ENCODE measurements at regions not wholly inside any gene's neighbourhood (a gene's known extent, or its start where the extent isn't known, plus 50 kb on each side); places are given as distances from the start of the nearest gene placed in this dataset.

DNA sequence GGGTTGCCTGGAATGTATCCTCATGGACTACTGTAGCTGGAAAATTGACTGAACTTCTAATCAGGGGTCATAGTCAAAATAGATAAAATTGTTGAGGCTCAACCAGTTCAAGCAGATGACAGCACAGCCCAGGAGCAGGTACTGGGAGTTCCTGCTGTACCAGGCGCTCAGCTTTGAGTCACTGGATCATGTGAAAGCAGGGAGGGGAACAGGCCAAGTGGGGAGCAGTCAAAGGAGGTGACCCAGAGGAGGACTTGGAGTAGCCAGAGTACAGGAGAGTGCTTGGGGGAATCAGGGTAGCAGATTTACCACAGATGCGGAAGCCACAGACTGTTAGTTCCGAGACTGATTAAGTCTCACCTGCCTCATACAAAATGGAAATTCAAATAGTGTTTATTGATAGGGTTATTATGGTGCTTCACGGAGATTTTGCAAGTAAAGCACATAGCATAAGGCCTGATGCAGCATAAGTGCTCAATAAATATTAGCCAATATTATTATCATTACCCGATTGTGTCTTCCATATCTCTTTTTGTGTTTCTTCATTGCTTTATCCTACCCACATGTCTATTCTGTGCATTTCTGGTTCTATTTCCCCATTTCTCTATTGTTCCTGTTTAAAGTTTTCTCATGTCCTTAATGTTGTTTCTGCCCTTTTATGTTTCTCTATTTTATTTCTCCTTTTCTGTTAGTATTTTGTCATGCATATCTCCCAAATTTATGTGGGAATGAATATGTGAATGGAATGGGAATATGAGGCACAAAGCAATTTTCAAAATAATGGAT is 369.2 kb upstream of the MCTP2 start:
- DNase-seq, result no peak

DNA sequence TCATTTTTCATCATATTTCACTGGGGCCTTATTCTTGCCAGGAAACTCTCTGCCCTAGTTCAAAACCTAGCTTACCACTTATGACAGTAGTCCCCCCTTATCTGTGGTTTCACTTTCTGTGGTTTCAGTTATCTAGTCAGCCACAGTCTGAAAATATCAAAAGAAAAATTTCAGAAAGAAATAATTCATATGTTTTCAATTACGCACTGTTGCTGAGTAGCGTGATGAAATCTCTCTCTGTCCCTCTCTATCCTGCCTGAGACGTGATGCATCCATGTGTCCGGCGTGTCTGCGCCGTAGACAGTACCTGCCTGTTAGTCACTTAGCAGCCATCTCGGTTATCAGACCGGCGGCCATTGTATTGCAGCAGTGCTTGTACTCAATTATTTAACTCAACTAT is 369.9 kb upstream of the MCTP2 start:
- no peak for DNase-seq

- DNase-seq, result no peak
Observed at GRCh38 chr15:93860701-93861100, 370.7 kb upstream of the MCTP2 start.

- DNase-seq, result no peak
Observed at GRCh38 chr15:93859176-93859575, 372.2 kb upstream of the MCTP2 start.

- DNase-seq, result no peak
Observed at GRCh38 chr15:93855181-93855826, 376.1 kb upstream of the MCTP2 start.

DNA sequence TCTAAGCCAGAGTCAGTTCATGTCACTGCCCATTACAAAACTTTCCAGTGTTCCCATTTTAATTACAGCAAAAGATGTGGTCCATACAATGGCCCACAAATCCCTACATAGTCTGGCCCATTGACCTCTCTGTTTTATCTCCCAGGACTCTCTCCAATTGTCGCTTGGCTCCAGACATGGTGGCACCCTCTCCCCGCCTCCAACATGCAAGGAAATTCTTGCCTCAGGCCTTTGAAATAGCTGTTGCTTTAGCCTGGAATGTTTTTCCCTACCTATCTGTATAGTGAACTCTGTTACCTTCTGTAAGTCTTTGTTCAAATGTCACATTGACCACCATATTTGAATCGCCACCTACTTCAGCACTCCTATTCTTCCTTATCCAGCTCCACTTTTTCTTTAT is 377.3 kb upstream of the MCTP2 start:
- no peak for DNase-seq

- no peak for DNase-seq
Observed at GRCh38 chr15:93852761-93853160, 378.6 kb upstream of the MCTP2 start.

DNA sequence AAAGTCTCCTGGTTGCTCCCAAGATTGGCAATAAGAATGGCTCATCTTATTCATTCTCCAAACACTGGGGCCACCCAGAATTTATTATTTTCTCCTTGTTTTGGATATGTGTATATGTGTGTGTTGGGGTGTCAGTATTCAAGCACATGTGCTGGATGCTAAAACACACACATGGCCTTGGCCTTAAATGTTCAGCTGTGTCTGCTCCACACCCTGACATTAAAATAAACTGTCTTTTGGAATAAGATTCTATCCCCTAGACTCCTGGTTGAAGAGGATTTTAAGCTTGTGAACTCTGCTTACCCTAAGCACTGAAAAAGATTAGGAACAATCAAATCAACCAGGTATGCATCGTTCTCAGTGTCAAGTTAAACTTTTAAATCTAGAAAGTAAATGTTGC is 382.9 kb upstream of the MCTP2 start:
- DNase-seq, result no peak

DNA sequence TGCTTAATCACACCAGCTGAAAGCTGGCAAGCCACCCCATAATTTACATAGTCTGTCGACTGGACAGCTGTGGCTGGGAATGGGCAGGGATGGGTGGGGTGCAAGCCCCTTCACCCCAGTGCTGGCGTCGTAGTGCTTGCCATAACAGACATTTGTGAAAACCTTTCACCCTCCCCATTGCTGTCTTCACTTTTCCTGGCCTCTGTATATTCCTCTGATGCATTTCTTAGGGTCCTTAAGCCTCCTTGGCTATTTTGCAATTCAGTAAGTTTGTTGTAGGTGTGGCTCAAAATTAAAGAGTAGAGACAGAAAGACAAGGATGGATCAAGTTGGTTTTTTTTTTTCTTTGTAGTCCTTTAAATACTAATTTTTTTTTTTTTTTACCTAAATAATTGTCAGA is 383.3 kb upstream of the MCTP2 start:
- DNase-seq, result no peak

DNA sequence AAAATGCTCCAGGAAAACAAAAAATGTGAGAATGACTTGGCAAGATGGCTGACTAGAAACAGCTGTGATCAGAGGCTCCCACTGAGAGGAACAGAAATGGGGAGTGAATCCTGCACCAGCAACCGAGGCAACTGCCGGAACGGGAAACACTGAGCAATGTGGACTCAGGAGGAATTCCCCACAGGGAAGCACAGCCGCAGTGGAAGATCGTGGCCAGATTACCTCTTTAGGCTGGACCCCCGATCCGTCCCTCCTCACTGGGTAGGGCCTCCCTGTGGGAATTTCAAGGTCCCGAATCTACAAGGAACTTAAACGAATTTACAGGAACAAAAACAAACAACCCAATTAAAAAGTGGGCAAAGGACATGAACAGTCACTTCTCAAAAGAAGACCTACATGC is 385.2 kb upstream of the MCTP2 start:
- DNase-seq, result no peak

DNA sequence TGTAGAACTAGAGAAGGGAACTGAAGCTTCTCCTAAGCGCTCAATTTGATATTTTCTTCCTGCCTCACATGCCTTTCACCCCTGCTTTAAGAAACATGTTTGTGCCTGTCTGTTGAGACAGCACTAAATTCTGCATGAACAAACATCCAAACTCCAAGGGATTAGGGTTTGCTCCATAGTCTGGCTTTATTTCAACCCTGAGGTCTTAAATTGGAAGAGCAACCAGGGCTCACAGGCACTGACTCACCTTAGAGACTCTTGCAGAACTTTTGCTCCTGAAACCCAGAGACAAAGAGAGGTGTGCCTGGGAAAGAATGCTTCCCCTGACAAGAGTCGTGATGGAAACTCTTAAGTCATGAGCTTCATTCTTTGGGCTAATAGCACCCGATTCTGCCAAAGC is 393.9 kb upstream of the MCTP2 start:
- DNase-seq, result no peak

GRCh38 chr15:93835344-93835743 is 396.0 kb upstream of the MCTP2 start:
- no peak for DNase-seq

- no peak for DNase-seq
Observed at GRCh38 chr15:93831641-93832040, 399.7 kb upstream of the MCTP2 start.

- DNase-seq, result no peak
Observed at GRCh38 chr15:93830221-93831080, 400.9 kb upstream of the MCTP2 start.

DNA sequence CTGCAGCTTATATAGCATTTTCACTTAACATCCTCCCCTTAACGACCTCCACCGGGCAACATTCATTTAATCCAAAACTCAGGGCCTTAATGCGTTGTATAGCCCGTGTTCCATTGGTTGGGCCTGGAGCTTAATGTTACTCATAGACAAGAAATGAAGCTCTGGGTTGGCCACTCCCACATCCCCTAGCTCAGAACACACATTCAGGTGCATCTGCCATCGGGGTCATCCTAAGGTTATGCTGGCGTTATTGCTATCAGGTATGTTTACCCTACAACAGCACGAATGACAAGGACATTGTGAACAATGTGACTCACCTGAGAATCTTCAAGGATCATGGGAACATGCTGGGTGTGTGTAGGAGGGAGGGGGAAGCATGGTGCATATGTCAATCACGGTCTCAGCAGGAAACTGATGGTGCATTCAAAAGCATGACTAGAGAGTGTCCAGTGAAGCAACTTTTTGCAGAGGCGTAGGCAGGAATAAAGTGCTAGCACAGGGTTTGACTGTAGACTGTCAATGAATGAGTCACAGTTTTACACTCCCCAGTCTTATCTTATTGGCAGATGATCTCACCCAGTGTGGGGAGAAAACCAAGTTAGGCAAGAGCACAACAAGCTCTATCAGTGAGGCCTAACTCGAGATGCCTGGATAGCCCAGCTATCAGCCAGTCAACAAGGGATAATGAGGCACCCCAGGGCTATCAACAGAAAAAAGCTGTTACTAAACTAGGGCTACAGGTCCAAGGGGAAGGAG is 402.1 kb upstream of the MCTP2 start:
- DNase-seq, result no peak

DNA sequence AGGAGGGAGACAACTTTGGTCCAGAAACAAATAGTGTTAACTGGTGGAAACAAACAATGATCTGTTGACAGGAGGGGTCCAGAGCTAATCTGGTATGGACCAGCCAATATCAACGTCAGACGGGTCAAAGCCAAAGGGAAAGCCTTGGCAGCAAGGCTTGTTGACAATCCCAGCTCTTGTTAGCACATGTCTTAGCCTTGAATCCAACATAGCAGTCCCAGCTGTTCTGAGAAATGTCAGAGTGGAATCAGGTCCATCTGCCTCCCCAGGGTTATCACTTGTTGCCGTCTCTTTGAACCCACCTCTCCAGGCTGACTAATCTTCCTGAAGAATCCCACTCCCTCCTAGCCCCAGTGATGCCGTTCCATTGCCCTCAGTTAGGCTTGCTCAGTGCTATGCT is 404.6 kb upstream of the MCTP2 start:
- no peak for DNase-seq

- DNase-seq, result no peak
Observed at GRCh38 chr15:93826293-93826692, 405.1 kb upstream of the MCTP2 start.

- no peak for DNase-seq
Observed at GRCh38 chr15:93825682-93826081, 405.7 kb upstream of the MCTP2 start.

DNA sequence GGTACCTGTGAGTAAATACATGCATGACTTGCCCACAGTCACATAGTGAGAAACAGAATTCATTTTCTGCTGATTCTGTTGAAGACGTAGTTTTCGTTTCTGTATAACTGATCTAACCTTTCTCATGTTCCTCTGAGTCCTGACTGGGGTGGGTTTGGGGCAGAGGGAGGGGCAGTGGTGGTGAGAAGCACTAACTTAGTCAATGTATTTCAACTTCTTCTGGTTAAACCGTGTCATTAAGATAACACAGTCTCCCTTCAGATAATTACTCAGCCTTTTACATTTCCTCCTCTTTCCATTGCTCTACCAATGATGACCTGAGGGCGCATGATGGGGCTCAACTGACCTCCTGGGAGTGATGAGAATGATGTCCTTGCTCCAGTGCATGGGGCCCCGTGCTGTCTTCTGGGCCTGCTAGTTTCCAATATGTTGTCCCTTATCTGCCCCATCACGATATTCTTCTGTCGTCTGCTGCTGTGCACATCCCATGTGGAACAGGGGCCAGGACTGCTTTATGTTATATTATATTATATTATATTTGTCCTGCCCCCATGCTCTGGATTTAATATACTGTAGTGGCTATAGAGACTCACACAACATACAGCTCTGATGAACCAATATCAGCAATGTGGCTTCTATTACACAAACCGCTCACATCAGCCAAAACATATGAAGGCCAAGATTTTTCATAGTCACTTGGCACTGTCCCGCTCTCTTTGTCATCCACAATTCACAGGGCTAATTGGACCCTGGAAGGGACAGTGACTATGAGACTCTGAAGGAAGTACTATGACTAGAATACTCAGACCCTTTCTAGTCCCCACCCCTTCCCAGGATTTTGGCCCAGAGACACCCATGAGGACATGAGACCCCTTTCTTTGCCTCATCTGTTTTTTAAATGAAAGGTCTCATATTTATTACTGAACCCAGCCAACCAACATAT is 407.1 kb upstream of the MCTP2 start:
- DNase-seq, result no peak

DNA sequence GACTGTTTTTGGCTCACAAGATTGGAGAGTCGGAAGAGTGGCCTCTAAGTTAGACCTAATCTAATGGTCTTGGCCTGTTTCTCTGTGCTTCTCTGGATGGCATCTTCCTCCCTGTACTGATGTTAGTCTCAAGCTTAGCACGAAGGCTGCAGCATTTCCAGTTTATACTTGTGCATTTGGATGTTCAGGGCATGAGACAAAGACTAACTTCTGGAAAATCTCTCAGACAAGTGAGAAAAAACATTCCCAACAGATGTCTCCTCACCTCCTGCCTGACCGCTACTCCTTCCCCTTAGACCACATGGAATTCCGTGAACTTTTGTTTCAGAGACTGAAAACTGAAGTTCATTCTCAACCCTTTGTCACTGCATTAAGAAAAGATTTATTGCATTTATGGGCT is 410.8 kb upstream of the MCTP2 start:
- no peak for DNase-seq

DNA sequence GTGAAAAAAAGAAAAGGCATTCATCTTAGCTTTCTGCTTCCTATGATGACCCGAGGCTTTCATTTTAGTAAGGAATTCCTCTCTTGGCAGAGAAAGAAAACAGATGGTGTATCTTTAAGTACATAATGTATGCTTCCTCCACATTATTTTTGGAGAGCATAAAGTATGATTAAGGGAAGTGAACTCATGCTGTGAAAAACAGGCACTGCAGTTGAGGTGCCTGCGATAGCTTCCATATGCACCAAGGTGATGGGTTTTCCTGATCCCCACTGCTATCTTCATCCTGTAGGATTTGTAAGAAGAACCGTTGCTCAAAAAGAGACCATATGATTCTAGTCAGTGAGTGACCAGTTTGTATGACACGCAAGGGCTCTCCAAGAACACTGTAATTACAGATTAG is 411.5 kb upstream of the MCTP2 start:
- DNase-seq, result no peak

- DNase-seq, result no peak
Observed at GRCh38 chr15:93816815-93817214, 414.5 kb upstream of the MCTP2 start.
